ENCODE measurements at regions not wholly inside any gene's neighbourhood (a gene's known extent, or its start where the extent isn't known, plus 50 kb on each side); places are given as distances from the start of the nearest gene placed in this dataset.
A peak's percentile ranks its signal among the peaks of the same experiment; 100 is the strongest.

- TF ChIP-seq, protein P1, sequence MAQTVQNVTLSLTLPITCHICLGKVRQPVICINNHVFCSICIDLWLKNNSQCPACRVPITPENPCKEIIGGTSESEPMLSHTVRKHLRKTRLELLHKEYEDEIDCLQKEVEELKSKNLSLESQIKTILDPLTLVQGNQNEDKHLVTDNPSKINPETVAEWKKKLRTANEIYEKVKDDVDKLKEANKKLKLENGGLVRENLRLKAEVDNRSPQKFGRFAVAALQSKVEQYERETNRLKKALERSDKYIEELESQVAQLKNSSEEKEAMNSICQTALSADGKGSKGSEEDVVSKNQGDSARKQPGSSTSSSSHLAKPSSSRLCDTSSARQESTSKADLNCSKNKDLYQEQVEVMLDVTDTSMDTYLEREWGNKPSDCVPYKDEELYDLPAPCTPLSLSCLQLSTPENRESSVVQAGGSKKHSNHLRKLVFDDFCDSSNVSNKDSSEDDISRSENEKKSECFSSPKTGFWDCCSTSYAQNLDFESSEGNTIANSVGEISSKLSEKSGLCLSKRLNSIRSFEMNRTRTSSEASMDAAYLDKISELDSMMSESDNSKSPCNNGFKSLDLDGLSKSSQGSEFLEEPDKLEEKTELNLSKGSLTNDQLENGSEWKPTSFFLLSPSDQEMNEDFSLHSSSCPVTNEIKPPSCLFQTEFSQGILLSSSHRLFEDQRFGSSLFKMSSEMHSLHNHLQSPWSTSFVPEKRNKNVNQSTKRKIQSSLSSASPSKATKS (CRISPR knock-in tag; IDR thresholded peaks at IDR 0.05), result no peak
- TF ChIP-seq ERF (CRISPR knock-in tag; IDR thresholded peaks at IDR 0.05), result peak; percentile 97
- no peak for TF ChIP-seq ZNF274 (IDR thresholded peaks at IDR 0.05; ENCODE audit: borderline replicate concordance, low read depth, low read length)
- TF ChIP-seq NCOA6 (IDR thresholded peaks at IDR 0.05), result no peak
- TF ChIP-seq CHD2 (IDR thresholded peaks at IDR 0.05; ENCODE audit: low read depth, low read length), result no peak
- TF ChIP-seq ZNF764 (CRISPR knock-in tag; IDR thresholded peaks at IDR 0.05; ENCODE audit: low read depth), result 0 out of 2 replicates have a peak, but pooled peaks have one; percentile 23
- no peak for TF ChIP-seq SMARCE1 (IDR thresholded peaks at IDR 0.05)
- TF ChIP-seq EHMT2 (IDR thresholded peaks at IDR 0.05), result peak; percentile 63; the same call in 1 of the 2 replicates
- no peak for TF ChIP-seq ETV6 (IDR thresholded peaks at IDR 0.05; ENCODE audit: borderline replicate concordance in 1 of 2, low read depth in 2 of 2, low read length in 1 of 2)
- TF ChIP-seq ETV6 (CRISPR knock-in tag; IDR thresholded peaks at IDR 0.05; ENCODE audit: borderline replicate concordance), result no peak
- TF ChIP-seq FUS (optimal IDR thresholded peaks at IDR 0.05; ENCODE audit: low read depth, low read length), result no peak
- peak; percentile 52 for TF ChIP-seq SMARCA4 (IDR thresholded peaks at IDR 0.05)
- TF ChIP-seq HDAC1 (IDR thresholded peaks at IDR 0.05), result peak in 1 of 2 experiments; percentile 39; a peak in 1 of 4 replicates
- no peak for TF ChIP-seq TAF9B (IDR thresholded peaks at IDR 0.05; ENCODE audit: partially characterized antibody)
- no peak for TF ChIP-seq EGR1 (conservative IDR thresholded peaks at IDR 0.05)
- TF ChIP-seq CHD1 (IDR thresholded peaks at IDR 0.05; ENCODE audit: low read length), result no peak
- no peak for TF ChIP-seq RFX7 (CRISPR knock-in tag; IDR thresholded peaks at IDR 0.05)
- no peak for TF ChIP-seq ZNF184 (CRISPR knock-in tag; IDR thresholded peaks at IDR 0.05)
- no peak; the same call in 1 of the 2 replicates for TF ChIP-seq KLF16 (IDR thresholded peaks at IDR 0.05)
- TF ChIP-seq ZNF511 (CRISPR knock-in tag; IDR thresholded peaks at IDR 0.05), result no peak
- peak; percentile 92 for TF ChIP-seq RAD21 (CRISPR knock-in tag; conservative IDR thresholded peaks at IDR 0.05 in 1 of 2, IDR thresholded peaks at IDR 0.05 in 1 of 2)
- no peak for TF ChIP-seq HEY1 (CRISPR knock-in tag; IDR thresholded peaks at IDR 0.05; ENCODE audit: borderline replicate concordance)
- peak; percentile 89 for TF ChIP-seq XRCC5 (IDR thresholded peaks at IDR 0.05; ENCODE audit: low read depth, low read length)
- TF ChIP-seq EZH2 (IDR thresholded peaks at IDR 0.05; ENCODE audit: borderline replicate concordance, low read depth, low read length), result no peak
- TF ChIP-seq ZNF436 (CRISPR knock-in tag; IDR thresholded peaks at IDR 0.05), result no peak
- no peak for TF ChIP-seq POLR2A (conservative IDR thresholded peaks at IDR 0.05)
- no peak for TF ChIP-seq THRAP3 (IDR thresholded peaks at IDR 0.05; ENCODE audit: borderline replicate concordance)
- TF ChIP-seq ZNF75A (CRISPR knock-in tag; IDR thresholded peaks at IDR 0.05), result 0 out of 2 replicates have a peak, but pooled peaks have one; percentile 61
- no peak for TF ChIP-seq SMAD1 (IDR thresholded peaks at IDR 0.05; ENCODE audit: low read depth, low read length, partially characterized antibody)
- 0 out of 2 replicates have a peak, but pooled peaks have one; percentile 31 for TF ChIP-seq SMARCC2 (IDR thresholded peaks at IDR 0.05; ENCODE audit: low read depth)
- no peak for TF ChIP-seq ZC3H4 (CRISPR knock-in tag; IDR thresholded peaks at IDR 0.05; ENCODE audit: borderline replicate concordance)
Observed at GRCh38 chr6:44062771-44063560, 64.3 kb downstream of the MRPL14 start (continued).

All from K562 (cell line).